NT2/D1 (cell line): ENCODE measurements at regions not wholly inside any gene's neighbourhood (a gene's known extent, or its start where the extent isn't known, plus 50 kb on each side); places are given as distances from the start of the nearest gene placed in this dataset.

Source experiments
- DNase-seq: peaks from one replicate; pipeline ENCODE4 v3.0.0-alpha.2; 2011; ENCODE audit warnings: low read depth, low spot score
- H3K27me3 ChIP-seq: 2 replicates; pipeline ENCODE4 v1.6.0; 2011; ENCODE audit warnings: mild to moderate bottlenecking; ENCODE audit not compliant: insufficient read length, insufficient read depth
- H3K36me3 ChIP-seq: 2 replicates; pipeline ENCODE4 v1.6.1; 2011; ENCODE audit warnings: mild to moderate bottlenecking, low read length, mixed read lengths; ENCODE audit not compliant: insufficient read depth, insufficient read length
- H3K4me1 ChIP-seq: 2 replicates; pipeline ENCODE4 v1.5.1; 2011; ENCODE audit not compliant: insufficient read depth, insufficient read length
- H3K4me3 ChIP-seq: 2 replicates; pipeline ENCODE4 v1.5.1; 2011; ENCODE audit warnings: low read depth; ENCODE audit not compliant: insufficient read length
- H3K9ac ChIP-seq: 2 replicates; pipeline ENCODE4 v1.6.0; 2011; ENCODE audit warnings: low read depth; ENCODE audit not compliant: insufficient read length
- H3K9me3 ChIP-seq: 2 replicates; pipeline ENCODE4 v1.5.1; 2011; ENCODE audit warnings: mild to moderate bottlenecking, low read length; ENCODE audit not compliant: insufficient read depth
- SUZ12 ChIP-seq: IDR thresholded peaks from 2 replicates; pipeline ENCODE4 v1.6.1; 2011; ENCODE audit not compliant: insufficient read length, insufficient read depth; ENCODE audit errors: extremely low read depth
- YY1 ChIP-seq: IDR thresholded peaks from 2 replicates; pipeline ENCODE4 v1.6.1; 2011; ENCODE audit not compliant: insufficient read length, insufficient read depth
- ZNF274 ChIP-seq: IDR thresholded peaks from 2 replicates; pipeline ENCODE4 v1.6.1; 2011; ENCODE audit warnings: mild to moderate bottlenecking, low read depth, low read length

DNA sequence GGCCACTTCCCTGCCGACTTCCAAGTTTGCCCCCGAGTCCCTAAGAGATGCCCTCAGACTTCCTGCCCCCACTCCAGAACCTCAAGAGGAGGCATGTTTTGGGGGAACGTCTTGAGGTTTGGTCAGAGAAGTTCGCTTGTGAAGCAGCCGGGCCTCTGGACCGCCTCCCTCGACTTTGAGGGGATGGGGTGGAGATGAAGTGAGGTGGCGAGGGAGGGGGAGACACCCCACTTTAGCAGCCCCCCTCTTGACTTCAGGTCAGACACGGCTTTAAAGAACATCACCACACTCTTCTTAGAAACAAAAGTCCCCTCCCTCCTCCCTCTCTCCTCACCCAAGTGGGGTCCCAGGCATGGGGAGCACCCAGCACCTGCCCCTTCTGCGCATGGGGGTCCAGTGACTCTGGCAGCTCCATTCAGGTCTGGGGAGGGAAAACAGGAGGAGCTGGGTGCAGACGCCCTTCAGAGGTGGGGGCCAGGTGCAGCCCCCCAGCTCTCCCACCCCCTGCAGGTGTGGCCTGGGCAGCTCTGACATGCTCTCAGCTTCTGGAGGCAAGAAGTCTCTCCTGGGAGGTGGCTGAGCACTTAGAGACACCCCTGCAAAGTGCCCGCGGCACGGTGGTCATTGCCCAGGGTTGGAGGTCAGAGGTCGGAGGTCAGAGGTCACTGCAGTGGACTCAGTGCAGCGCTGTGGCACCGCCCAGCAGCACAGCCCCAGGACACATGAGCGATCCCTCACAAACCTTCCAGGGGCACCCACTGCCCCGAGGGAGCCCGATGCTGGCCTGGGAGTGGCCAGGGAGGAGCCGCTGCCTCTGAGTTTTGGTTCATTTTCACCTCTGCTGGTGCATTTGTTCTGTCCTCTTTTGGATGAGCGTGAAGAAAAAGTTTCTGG lies 108.8 kb downstream of the CPZ start:
- Histone ChIP-seq H3K27me3 (no peaks in the 10 kb centered on the region), H3K9ac (no peak overlapping the region), H3K4me1 (peaks cover 29% of the 10 kb centered on the region), H3K9me3 (peaks cover 7% of the 10 kb centered on the region; the same call in 1 of the 2 replicates), H3K4me3 (no peak overlapping the region), H3K36me3 (no peaks in the 10 kb centered on the region)
- no peak for DNase-seq
- TF ChIP-seq SUZ12 (no peak), ZNF274 (no peak), YY1 (no peak)

DNA sequence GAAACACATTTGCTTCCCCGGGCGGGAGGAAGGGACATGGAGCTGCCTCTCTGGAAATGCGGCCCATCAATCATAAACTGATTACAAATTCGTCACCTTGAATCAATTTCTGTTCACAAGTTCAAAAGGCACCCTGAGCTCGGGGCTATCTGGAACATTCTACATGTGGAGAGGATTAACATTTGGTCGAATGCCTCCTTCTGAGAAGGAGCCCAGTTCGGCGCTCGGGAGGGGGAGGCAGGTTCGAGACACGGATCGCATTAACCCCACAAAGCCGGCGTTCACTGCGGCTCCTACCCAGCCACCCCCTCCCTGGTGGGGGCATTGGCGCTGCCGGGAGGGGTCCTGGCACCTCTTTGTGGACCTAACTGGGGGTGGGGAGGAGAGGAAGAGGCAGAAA lies 108.0 kb downstream of the CPZ start:
- no peak overlapping the region for H3K4me3 ChIP-seq
- DNase-seq: no peak
- H3K4me1 ChIP-seq: peaks cover 21% of the 10 kb centered on the region
- H3K27me3 ChIP-seq: no peaks in the 10 kb centered on the region
- TF ChIP-seq SUZ12 (no peak), ZNF274 (no peak), YY1 (no peak)
- no peak overlapping the region for H3K9ac ChIP-seq
- peaks cover 7% of the 10 kb centered on the region; the same call in 1 of the 2 replicates for H3K9me3 ChIP-seq
- H3K36me3 ChIP-seq: no peaks in the 10 kb centered on the region

DNA sequence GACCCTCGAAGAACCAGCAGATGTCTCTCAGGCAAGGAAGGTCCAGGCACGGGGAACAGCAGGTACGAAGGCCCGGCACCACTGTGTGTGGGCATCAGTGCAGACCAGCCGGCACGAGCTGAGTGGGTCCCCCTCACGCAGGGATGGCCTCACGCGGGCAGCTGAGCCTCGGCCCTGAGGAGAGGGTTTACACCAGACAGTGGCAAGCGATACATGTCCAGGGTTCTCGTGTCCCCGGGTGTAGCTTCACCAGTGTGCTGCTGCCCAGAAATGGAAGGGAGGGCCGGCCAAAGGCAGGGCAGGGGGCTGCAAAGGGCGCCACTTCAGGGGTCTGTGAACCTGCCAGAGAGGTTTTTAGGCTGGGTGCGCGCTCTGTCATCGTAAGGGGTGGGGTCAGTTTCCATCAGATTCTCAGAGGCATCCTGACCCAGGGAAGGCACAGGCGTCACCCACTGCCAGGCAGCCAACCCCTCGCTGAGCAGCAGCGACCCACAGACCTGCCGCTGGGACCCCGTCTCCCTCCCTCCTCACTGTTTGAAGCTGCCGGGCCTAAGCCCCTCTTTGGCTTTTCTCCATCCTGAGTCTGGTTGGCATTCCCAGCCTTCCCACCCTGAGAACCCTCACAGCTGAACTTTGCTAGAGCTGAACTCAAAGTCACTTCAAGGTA lies 107.0 kb downstream of the CPZ start:
- Histone ChIP-seq H3K4me1 (peaks cover 16% of the 10 kb centered on the region), H3K36me3 (no peaks in the 10 kb centered on the region), H3K27me3 (no peaks in the 10 kb centered on the region), H3K9ac (peak overlapping the region; percentile 47), H3K9me3 (peaks cover 7% of the 10 kb centered on the region; the same call in 1 of the 2 replicates), H3K4me3 (no peak overlapping the region)
- DNase-seq: no peak
- TF ChIP-seq ZNF274: no peak
- no peak for TF ChIP-seq YY1
- no peak for TF ChIP-seq SUZ12

DNA sequence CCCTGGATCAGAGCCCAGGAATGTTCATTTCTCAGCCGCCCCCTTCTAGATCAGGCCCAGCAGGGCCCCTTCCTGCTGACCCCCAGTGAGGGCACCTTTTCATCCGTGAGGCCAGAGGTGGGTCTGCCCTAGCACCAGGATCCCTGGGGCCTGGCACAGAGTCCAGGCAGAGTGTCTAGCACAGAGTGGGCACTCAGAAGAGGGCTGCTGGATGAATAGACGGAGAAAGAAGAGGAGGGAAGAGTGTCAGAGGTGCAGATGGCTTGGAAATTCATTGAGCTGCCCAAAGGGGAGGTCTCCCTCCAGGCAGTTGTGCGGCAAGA lies 106.5 kb downstream of the CPZ start:
- Histone ChIP-seq H3K4me3 (no peak overlapping the region), H3K9me3 (peaks cover 7% of the 10 kb centered on the region; the same call in 1 of the 2 replicates), H3K36me3 (no peaks in the 10 kb centered on the region), H3K27me3 (no peaks in the 10 kb centered on the region), H3K9ac (peak overlapping the region; percentile 47), H3K4me1 (peaks cover 17% of the 10 kb centered on the region)
- no peak for TF ChIP-seq ZNF274
- TF ChIP-seq SUZ12: no peak
- TF ChIP-seq YY1: no peak
- DNase-seq: no peak

DNA sequence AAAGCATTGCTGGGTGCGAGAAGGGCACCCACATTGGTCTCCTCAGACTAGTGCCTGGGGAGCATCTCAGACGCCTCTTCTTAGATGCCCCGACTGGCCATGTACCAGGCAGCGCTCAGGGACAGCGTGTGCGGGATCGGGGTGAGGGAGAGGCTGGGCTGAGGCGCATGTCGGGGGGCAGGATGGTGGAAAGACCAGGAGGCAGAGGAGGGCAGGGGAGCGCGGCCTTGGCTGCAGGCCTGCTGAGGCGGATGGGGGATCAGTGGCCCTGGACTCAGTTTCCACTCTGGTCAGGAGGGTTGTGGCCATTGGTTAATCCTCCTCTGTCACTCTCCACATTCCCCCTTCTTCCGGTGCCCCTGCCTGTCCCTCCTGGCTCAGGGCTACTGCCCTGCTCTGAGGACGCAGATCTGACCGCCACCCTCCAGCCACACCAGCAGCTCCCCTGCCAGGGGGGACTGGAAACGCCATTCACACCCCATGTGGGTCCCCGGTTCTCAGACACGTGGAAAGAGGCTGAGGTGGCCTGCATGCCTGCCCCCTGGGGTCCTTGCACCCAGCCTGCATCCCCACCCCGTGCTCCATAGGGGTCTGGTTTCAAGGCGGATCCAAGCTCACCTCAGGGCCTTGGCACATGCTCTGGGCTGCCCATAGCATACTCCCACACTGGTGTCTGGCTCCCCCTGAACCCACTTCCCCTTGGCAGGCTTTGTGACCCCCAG lies 105.9 kb downstream of the CPZ start:
- no peaks in the 10 kb centered on the region for H3K27me3 ChIP-seq
- no peaks in the 10 kb centered on the region for H3K36me3 ChIP-seq
- H3K4me1 ChIP-seq: peaks cover 17% of the 10 kb centered on the region
- no peak overlapping the region for H3K9ac ChIP-seq
- TF ChIP-seq YY1: no peak
- TF ChIP-seq ZNF274: no peak
- TF ChIP-seq SUZ12: no peak
- H3K4me3 ChIP-seq: no peak overlapping the region
- H3K9me3 ChIP-seq: peaks cover 7% of the 10 kb centered on the region; the same call in 1 of the 2 replicates
- DNase-seq: no peak

DNA sequence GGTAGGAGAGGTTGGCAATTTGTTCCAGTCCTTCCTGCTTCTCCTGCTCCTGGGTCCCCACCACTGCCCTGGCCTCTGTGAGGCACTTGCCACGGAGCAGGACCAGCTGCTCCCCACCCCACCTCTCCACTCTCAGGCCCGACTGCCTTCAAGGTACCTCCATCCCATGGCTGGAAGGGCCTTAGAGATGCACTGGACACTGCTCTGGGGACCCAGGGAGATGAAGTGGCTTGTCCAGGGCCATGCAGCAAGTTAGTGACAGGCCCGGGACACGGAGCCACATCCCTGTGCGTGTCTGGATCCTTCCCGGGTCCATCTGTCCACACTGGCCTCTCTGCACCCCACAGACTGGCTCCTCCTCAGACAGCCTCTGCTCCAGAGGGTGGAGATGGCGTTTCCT lies 105.3 kb downstream of the CPZ start:
- no peak for TF ChIP-seq YY1
- no peak for TF ChIP-seq SUZ12
- no peak for TF ChIP-seq ZNF274
- no peak overlapping the region for H3K9ac ChIP-seq
- H3K27me3 ChIP-seq: no peaks in the 10 kb centered on the region
- H3K4me1 ChIP-seq: peaks cover 17% of the 10 kb centered on the region
- peaks cover 7% of the 10 kb centered on the region; the same call in 1 of the 2 replicates for H3K9me3 ChIP-seq
- H3K36me3 ChIP-seq: no peaks in the 10 kb centered on the region
- H3K4me3 ChIP-seq: no peak overlapping the region
- DNase-seq: no peak
